H1 (cell line): ENCODE measurements at regions not wholly inside any gene's neighbourhood (a gene's known extent, or its start where the extent isn't known, plus 50 kb on each side); places are given as distances from the start of the nearest gene placed in this dataset.

Source experiments
- CTCF ChIA-PET: fragments of 300-600 bp; sonication (Branson Sonifier 250); formaldehyde crosslinking; loops from one replicate; lab custom pipeline; 2021; ENCODE audit not compliant: partially characterized antibody; lab: Charles Lee
- POLR2A ChIA-PET: fragments of 300-600 bp; sonication (Branson Sonifier 250); formaldehyde crosslinking; loops from one replicate; lab custom pipeline; 2021; ENCODE audit warnings: inconsistent platforms; ENCODE audit not compliant: partially characterized antibody; lab: Charles Lee
- DNase-seq, 2 experiments: peaks; one replicate each; pipeline versions ENCODE4 v3.0.0 to v3.0.0-alpha.2; 2010 to 2022; ENCODE audit warnings: low spot score in 2 of 2, low read depth in 1 of 2, mixed read lengths in 1 of 2
- FAIRE-seq: peaks from 2 replicates; lab custom pipeline; 2011; peaks lifted over from hg19 to GRCh38; lab: Jason Lieb, UNC
- H2AFZ ChIP-seq: 2 replicates; pipeline ENCODE4 v1.8.1; 2012; ENCODE audit warnings: low read length, inconsistent platforms
- H2AK5ac ChIP-seq: 2 replicates; pipeline ENCODE4 v1.6.1; 2013; ENCODE audit warnings: low read depth, low read length
- H2BK120ac ChIP-seq: replicated peaks from 2 replicates; pipeline ENCODE3; 2013; ENCODE audit warnings: low read depth, low read length, inconsistent platforms
- H2BK12ac ChIP-seq: 2 replicates; pipeline ENCODE4 v1.6.1; 2013; ENCODE audit warnings: low read depth, low read length
- H2BK15ac ChIP-seq: 2 replicates; pipeline ENCODE4 v1.6.1; 2013; ENCODE audit warnings: low read length
- H2BK20ac ChIP-seq: 2 replicates; pipeline ENCODE4 v1.6.1; 2013; ENCODE audit warnings: low read length
- H2BK5ac ChIP-seq: 2 replicates; pipeline ENCODE4 v1.6.1; 2013; ENCODE audit warnings: low read depth, low read length
- H3K14ac ChIP-seq: 2 replicates; pipeline ENCODE4 v1.6.1; 2013; ENCODE audit warnings: inconsistent platforms; ENCODE audit not compliant: insufficient read length
- H3K18ac ChIP-seq: 2 replicates; pipeline ENCODE4 v1.6.1; 2013; ENCODE audit warnings: low read length; ENCODE audit errors: extremely low read depth
- H3K23ac ChIP-seq: 2 replicates; pipeline ENCODE4 v1.6.1; 2013; ENCODE audit warnings: inconsistent platforms; ENCODE audit not compliant: insufficient read length
- H3K23me2 ChIP-seq: 2 replicates; pipeline ENCODE4 v1.6.1; 2013; ENCODE audit warnings: low read depth, low read length
- H3K27ac ChIP-seq: 2 replicates; pipeline ENCODE4 v1.6.1; 2011; ENCODE audit warnings: low read depth, low read length, inconsistent platforms
- H3K27me3 ChIP-seq, 4 experiments: replicated peaks in 1 of 4; 1 replicate in 1 of 4; 2 replicates in 3 of 4; pipeline versions ENCODE4 v1.6.1 to v1.8.1; 2011 to 2013; ENCODE audit warnings: low read length in 3 of 4, mild to moderate bottlenecking in 3 of 4, inconsistent platforms in 2 of 4, mixed read lengths in 2 of 4, moderate library complexity in 1 of 4; ENCODE audit not compliant: control insufficient read depth in 3 of 4, insufficient read depth in 3 of 4; ENCODE audit errors: extremely low read depth in 1 of 4
- H3K36me3 ChIP-seq, 4 experiments: 2 replicates each; pipeline versions ENCODE4 v1.6.1 to v1.8.1; 2011 to 2013; ENCODE audit warnings: mild to moderate bottlenecking in 4 of 4, low read length in 3 of 4, moderate library complexity in 2 of 4, control low read depth in 1 of 4, inconsistent platforms in 1 of 4; ENCODE audit not compliant: insufficient read depth in 4 of 4, control insufficient read depth in 2 of 4
- H3K4ac ChIP-seq: replicated peaks from 2 replicates; pipeline ENCODE3; 2013; ENCODE audit warnings: low read length, low read depth, mixed read lengths, inconsistent platforms; ENCODE audit not compliant: insufficient read length
- H3K4me1 ChIP-seq, 4 experiments: replicated peaks in 1 of 4; 1 replicate in 1 of 4; 2 replicates in 3 of 4; pipeline versions ENCODE4 v1.6.1 to v1.8.1; 2011 to 2013; ENCODE audit warnings: low read length in 3 of 4, inconsistent platforms in 2 of 4, mixed read lengths in 1 of 4; ENCODE audit not compliant: insufficient read depth in 4 of 4, control insufficient read depth in 3 of 4
- H3K4me2 ChIP-seq, 2 experiments: 2 replicates each; pipeline versions ENCODE4 v1.6.1 to v1.8.1; 2011 to 2013; ENCODE audit warnings: low read depth in 2 of 2, low read length in 2 of 2, control low read depth in 1 of 2, inconsistent platforms in 1 of 2, mild to moderate bottlenecking in 1 of 2; ENCODE audit not compliant: insufficient read depth in 1 of 2
- H3K4me3 ChIP-seq, 4 experiments: fragments of 200-600, 300-600 bp in 1 of 4; sonication (generic), shearing (Covaris generic), sonication (Bioruptor Twin) in 1 of 4; 2 replicates each; pipeline versions ENCODE4 v1.5.1 to v1.8.1; 2011 to 2016; ENCODE audit warnings: low read length in 4 of 4, low read depth in 3 of 4, control low read depth in 2 of 4, inconsistent platforms in 2 of 4, mild to moderate bottlenecking in 2 of 4, mixed read lengths in 1 of 4, moderate library complexity in 1 of 4; ENCODE audit not compliant: insufficient read depth in 2 of 4; ENCODE audit errors: extremely low read depth in 1 of 4
- H3K56ac ChIP-seq: replicated peaks from 2 replicates; pipeline ENCODE3; 2013; ENCODE audit warnings: low read depth, mild to moderate bottlenecking, mixed read lengths, low read length, inconsistent platforms; ENCODE audit not compliant: insufficient read length
- H3K79me1 ChIP-seq: 2 replicates; pipeline ENCODE4 v1.6.1; 2013; ENCODE audit warnings: low read depth, low read length, control low read depth
- H3K79me2 ChIP-seq, 2 experiments: 2 replicates each; pipeline versions ENCODE4 v1.6.1 to v1.8.1; 2012 to 2013; ENCODE audit warnings: low read length in 2 of 2, mild to moderate bottlenecking in 2 of 2, inconsistent platforms in 1 of 2; ENCODE audit not compliant: insufficient read depth in 2 of 2, control insufficient read depth in 1 of 2
- H3K9ac ChIP-seq, 4 experiments: replicated peaks in 1 of 4; 1 replicate in 1 of 4; 2 replicates in 3 of 4; pipeline versions ENCODE4 v1.6.1 to v1.8.1; 2011 to 2013; ENCODE audit warnings: low read depth in 3 of 4, low read length in 3 of 4, control low read depth in 2 of 4, mild to moderate bottlenecking in 2 of 4, moderate library complexity in 2 of 4, inconsistent platforms in 1 of 4; ENCODE audit errors: extremely low read depth in 1 of 4
- H3K9me3 ChIP-seq, 2 experiments: 2 replicates each; pipeline versions ENCODE4 v1.6.1 to v1.8.1; 2012 to 2013; ENCODE audit warnings: mild to moderate bottlenecking in 2 of 2, moderate library complexity in 2 of 2, control low read depth in 1 of 2, inconsistent platforms in 1 of 2, low read depth in 1 of 2, low read length in 1 of 2, mixed read lengths in 1 of 2; ENCODE audit not compliant: insufficient read depth in 2 of 2
- H4K20me1 ChIP-seq, 2 experiments: replicated peaks in 1 of 2; 2 replicates each; pipeline versions ENCODE3 to v1.8.1; 2011 to 2013; ENCODE audit warnings: inconsistent platforms in 2 of 2, low read length in 2 of 2, mild to moderate bottlenecking in 1 of 2; ENCODE audit not compliant: insufficient read depth in 2 of 2, control insufficient read depth in 1 of 2
- H4K5ac ChIP-seq: 2 replicates; pipeline ENCODE4 v1.6.1; 2013; ENCODE audit warnings: low read length, low read depth, mixed read lengths, inconsistent platforms; ENCODE audit not compliant: insufficient read length
- H4K8ac ChIP-seq: 2 replicates; pipeline ENCODE4 v1.8.0; 2013; ENCODE audit warnings: mild to moderate bottlenecking, moderate library complexity, low read length, inconsistent platforms; ENCODE audit not compliant: insufficient read depth; ENCODE audit errors: extremely low read depth
- H4K91ac ChIP-seq: replicated peaks from 2 replicates; pipeline ENCODE3; 2013; ENCODE audit warnings: low read length, mixed read lengths, inconsistent platforms; ENCODE audit not compliant: insufficient read length
- BACH1 ChIP-seq: IDR thresholded peaks from 2 replicates; pipeline ENCODE4 v1.6.1; 2012; ENCODE audit warnings: low read length, improper control_type of control experiment
- BCL11A ChIP-seq, 2 experiments: IDR thresholded peaks; one replicate each; pipeline ENCODE4 v1.6.1; 2011; ENCODE audit warnings: low read depth in 2 of 2, low read length in 2 of 2, mild to moderate bottlenecking in 2 of 2
- CBX8 ChIP-seq: fragments of 300-800, 300-1000 bp; sonication (generic); IDR thresholded peaks from 2 replicates; pipeline ENCODE4 v1.7.1; 2016; ENCODE audit warnings: low read depth, low read length, borderline replicate concordance
- E2F6 ChIP-seq: IDR thresholded peaks from 2 replicates; pipeline ENCODE4 v1.6.1; 2012; ENCODE audit warnings: inconsistent platforms
- EGR1 ChIP-seq: IDR thresholded peaks from 2 replicates; pipeline ENCODE4 v1.6.1; 2011; ENCODE audit warnings: low read depth, low read length, borderline replicate concordance
- JUN ChIP-seq: IDR thresholded peaks from 2 replicates; pipeline ENCODE4 v1.6.1; 2011; ENCODE audit warnings: low read depth, mild to moderate bottlenecking, improper control_type of control experiment, low read length
- MAX ChIP-seq: IDR thresholded peaks from 2 replicates; pipeline ENCODE4 v1.6.1; 2012; ENCODE audit warnings: inconsistent platforms
- PHF8 ChIP-seq: fragments of 200-600 bp; sonication (generic); conservative IDR thresholded peaks from 2 replicates; pipeline ENCODE4 v1.7.1; 2012; ENCODE audit warnings: low read depth, mild to moderate bottlenecking, inconsistent platforms, low read length, moderate library complexity
- SP4 ChIP-seq: IDR thresholded peaks from 2 replicates; pipeline ENCODE4 v1.6.1; 2012; ENCODE audit warnings: low read length, inconsistent platforms
- USF2 ChIP-seq: IDR thresholded peaks from 2 replicates; pipeline ENCODE4 v1.6.1; 2011; ENCODE audit warnings: low read length, improper control_type of control experiment
- WGBS, 2 experiments: shearing (Covaris generic) in 1 of 2; methylation state at CpG; one replicate each; pipeline versions ENCODE4 v1.1.6 to v1.1.7; 2013 to 2015; ENCODE audit warnings: low lambda C conversion rate in 2 of 2, mixed read lengths in 2 of 2, inconsistent platforms in 1 of 2, low coverage in 1 of 2, missing lambda C conversion rate in 1 of 2; ENCODE audit not compliant: insufficient replicate concordance in 2 of 2, insufficient coverage in 1 of 2, insufficient read length in 1 of 2; ENCODE audit errors: extremely low coverage in 1 of 2, missing lambda C conversion rate in 1 of 2; 5-methylcytosine and 5-hydroxymethylcytosine counted together
- TF ChIP-seq, protein P1 (sequence below): IDR thresholded peaks from 2 replicates; pipeline ENCODE4 v1.6.1; 2012; ENCODE audit warnings: low read length, inconsistent platforms

- Histone ChIP-seq H3K9ac (no peak overlapping the region), H4K91ac (no peak overlapping the region), H2AK5ac (no peak overlapping the region), H3K14ac (no peak overlapping the region), H3K27me3 (no peaks in the 10 kb centered on the region), H3K18ac (no peak overlapping the region), H3K4ac (no peak overlapping the region), H3K79me2 (no peaks in the 10 kb centered on the region), H3K4me3 (no peak overlapping the region), H3K56ac (no peak overlapping the region), H3K23me2 (no peaks in the 10 kb centered on the region), H2BK5ac (no peak overlapping the region), H2BK15ac (no peak overlapping the region), H2BK12ac (no peak overlapping the region), H3K4me2 (no peak overlapping the region), H3K23ac (no peak overlapping the region), H3K9me3 (no peaks in the 10 kb centered on the region), H3K36me3 (no peaks in the 10 kb centered on the region), H4K8ac (no peak overlapping the region), H4K5ac (no peak overlapping the region), H3K79me1 (no peaks in the 10 kb centered on the region), H2BK20ac (no peak overlapping the region), H3K4me1 (peaks cover 5 to 19% (median 14%) of the 10 kb centered on the region in 4 experiments), H2BK120ac (no peak overlapping the region), H4K20me1 (no peaks in the 10 kb centered on the region), H2AFZ (no peak overlapping the region), H3K27ac (no peak overlapping the region)
- POLR2A ChIA-PET, result no interaction called here
- CTCF ChIA-PET, result interaction anchor here (0.7 to 9.1 kb wide), 2 partner anchors 29 to 63 kb away, joined by 3 to 72 read pairs; partner anchors contain the start of gene CLINT1
- DNase-seq (no peak), FAIRE-seq (no peak)
- 92% methylated on average over 4 of the region's 4 CpGs; no CpG with 5 or more reads in 1 of the 2 experiments for WGBS, 2 experiments
- no peak for TF ChIP-seq SP4
- no peak for TF ChIP-seq JUN
- no peak for TF ChIP-seq MAX
- no peak for TF ChIP-seq PHF8
- TF ChIP-seq USF2, result no peak
- no peak for TF ChIP-seq EGR1
- no peak for TF ChIP-seq E2F6
- no peak for TF ChIP-seq BCL11A (IDR thresholded peaks at IDR 0.05; ENCODE audit: low read depth in 2 of 2, low read length in 2 of 2)
- TF ChIP-seq BACH1, result no peak
- TF ChIP-seq, protein P1, sequence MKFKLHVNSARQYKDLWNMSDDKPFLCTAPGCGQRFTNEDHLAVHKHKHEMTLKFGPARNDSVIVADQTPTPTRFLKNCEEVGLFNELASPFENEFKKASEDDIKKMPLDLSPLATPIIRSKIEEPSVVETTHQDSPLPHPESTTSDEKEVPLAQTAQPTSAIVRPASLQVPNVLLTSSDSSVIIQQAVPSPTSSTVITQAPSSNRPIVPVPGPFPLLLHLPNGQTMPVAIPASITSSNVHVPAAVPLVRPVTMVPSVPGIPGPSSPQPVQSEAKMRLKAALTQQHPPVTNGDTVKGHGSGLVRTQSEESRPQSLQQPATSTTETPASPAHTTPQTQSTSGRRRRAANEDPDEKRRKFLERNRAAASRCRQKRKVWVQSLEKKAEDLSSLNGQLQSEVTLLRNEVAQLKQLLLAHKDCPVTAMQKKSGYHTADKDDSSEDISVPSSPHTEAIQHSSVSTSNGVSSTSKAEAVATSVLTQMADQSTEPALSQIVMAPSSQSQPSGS, result no peak
- no peak for TF ChIP-seq CBX8
Measured at GRCh38 chr5:157922026-157922425, 63.1 kb upstream of the CLINT1 start.
